Fibroblast of lung (primary cell): ENCODE measurements at regions not wholly inside any gene's neighbourhood (a gene's known extent, or its start where the extent isn't known, plus 50 kb on each side); places are given as distances from the start of the nearest gene placed in this dataset.

Experiments
- EZH2 ChIP-seq: IDR thresholded peaks from 2 replicates; pipeline ENCODE4 v1.5.1; 2012; ENCODE audit warnings: low read length, control low read depth, mild to moderate bottlenecking; ENCODE audit errors: missing control alignments
- TF ChIP-seq, protein P1 (sequence below), 2 donors: IDR thresholded peaks in 1 of 2; conservative IDR thresholded peaks in 1 of 2; 1 replicate in 1 of 2; 2 replicates in 1 of 2; pipeline ENCODE4 v1.5.1; 2011 to 2012; ENCODE audit warnings: low read length in 2 of 2, control low read depth in 1 of 2, inconsistent platforms in 1 of 2, low read depth in 1 of 2, mild to moderate bottlenecking in 1 of 2

GRCh38 chr5:163790497-163790896 is 285.1 kb downstream of the MAT2B start:
- TF ChIP-seq, protein P1, sequence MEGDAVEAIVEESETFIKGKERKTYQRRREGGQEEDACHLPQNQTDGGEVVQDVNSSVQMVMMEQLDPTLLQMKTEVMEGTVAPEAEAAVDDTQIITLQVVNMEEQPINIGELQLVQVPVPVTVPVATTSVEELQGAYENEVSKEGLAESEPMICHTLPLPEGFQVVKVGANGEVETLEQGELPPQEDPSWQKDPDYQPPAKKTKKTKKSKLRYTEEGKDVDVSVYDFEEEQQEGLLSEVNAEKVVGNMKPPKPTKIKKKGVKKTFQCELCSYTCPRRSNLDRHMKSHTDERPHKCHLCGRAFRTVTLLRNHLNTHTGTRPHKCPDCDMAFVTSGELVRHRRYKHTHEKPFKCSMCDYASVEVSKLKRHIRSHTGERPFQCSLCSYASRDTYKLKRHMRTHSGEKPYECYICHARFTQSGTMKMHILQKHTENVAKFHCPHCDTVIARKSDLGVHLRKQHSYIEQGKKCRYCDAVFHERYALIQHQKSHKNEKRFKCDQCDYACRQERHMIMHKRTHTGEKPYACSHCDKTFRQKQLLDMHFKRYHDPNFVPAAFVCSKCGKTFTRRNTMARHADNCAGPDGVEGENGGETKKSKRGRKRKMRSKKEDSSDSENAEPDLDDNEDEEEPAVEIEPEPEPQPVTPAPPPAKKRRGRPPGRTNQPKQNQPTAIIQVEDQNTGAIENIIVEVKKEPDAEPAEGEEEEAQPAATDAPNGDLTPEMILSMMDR (conservative IDR thresholded peaks at IDR 0.05 in 1 of 2, IDR thresholded peaks at IDR 0.05 in 1 of 2; ENCODE audit: low read depth in 1 of 2, low read length in 2 of 2), result no peak
- TF ChIP-seq EZH2, result no peak
